Esophagus (tissue), 2 donors: ENCODE measurements at regions not wholly inside any gene's neighbourhood (a gene's known extent, or its start where the extent isn't known, plus 50 kb on each side); places are given as distances from the start of the nearest gene placed in this dataset.

Source experiments
- H3K27ac ChIP-seq, 2 donors: one replicate each; pipeline ENCODE4 v1.5.1; 2013; ENCODE audit warnings: low read depth in 2 of 2, mild to moderate bottlenecking in 2 of 2, inconsistent platforms in 1 of 2, low read length in 1 of 2, moderate library complexity in 1 of 2
- H3K27me3 ChIP-seq, 2 donors: one replicate each; pipeline ENCODE4 v1.6.1; 2013; ENCODE audit warnings: low read length in 2 of 2, control low read depth in 1 of 2, mild to moderate bottlenecking in 1 of 2; ENCODE audit not compliant: insufficient read depth in 2 of 2, control insufficient read depth in 1 of 2
- H3K36me3 ChIP-seq, 2 donors: one replicate each; pipeline ENCODE4 v1.6.1; 2013; ENCODE audit warnings: low read length in 1 of 2; ENCODE audit not compliant: control insufficient read depth in 2 of 2, insufficient read depth in 2 of 2
- H3K4me1 ChIP-seq, 2 donors: one replicate each; pipeline ENCODE4 v1.6.1; 2013; ENCODE audit warnings: low read length in 1 of 2; ENCODE audit not compliant: control insufficient read depth in 2 of 2, insufficient read depth in 2 of 2
- H3K4me3 ChIP-seq, 2 donors: one replicate each; pipeline ENCODE4 v1.5.1; 2013; ENCODE audit warnings: low read length in 2 of 2, mild to moderate bottlenecking in 2 of 2, low read depth in 1 of 2, moderate library complexity in 1 of 2
- H3K9me3 ChIP-seq, 2 donors: one replicate each; pipeline ENCODE4 v1.6.1; 2013; ENCODE audit warnings: mild to moderate bottlenecking in 2 of 2, low read depth in 1 of 2, low read length in 1 of 2, moderate library complexity in 1 of 2; ENCODE audit not compliant: control insufficient read depth in 2 of 2, insufficient read depth in 1 of 2
- WGBS, 2 donors: extraction: QIAGEN DNeasy Blood & Tissue Kit; methylation state at CpG; one replicate each; pipeline ENCODE4 v1.1.7; 2013; 5-methylcytosine and 5-hydroxymethylcytosine counted together
- donor health status: healthy with polysubstance abuse.
- donor health status: Bipolar disorder and iron deficiency.

DNA sequence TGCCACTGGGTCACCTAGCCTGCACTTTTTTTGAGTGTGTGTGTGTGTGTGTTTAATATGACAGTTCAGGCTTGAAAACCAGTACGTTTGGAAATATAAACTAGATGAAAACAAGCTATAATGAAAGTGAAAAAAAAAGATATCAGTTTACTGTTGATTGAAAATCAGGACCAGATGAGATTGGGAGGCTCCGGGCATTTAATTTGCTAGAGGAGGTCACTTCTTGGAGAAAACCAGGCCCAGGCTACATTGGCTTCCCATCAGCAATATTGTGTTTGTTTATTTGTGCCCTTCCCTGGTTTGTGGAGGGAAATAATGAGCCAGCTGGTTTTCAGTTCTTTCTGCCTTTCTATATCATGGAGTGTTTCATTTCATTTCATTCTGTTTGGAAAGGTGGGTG lies 246.6 kb upstream of the JAG1 start:
- Histone ChIP-seq H3K36me3 (no peaks in the 10 kb centered on the region), H3K27me3 (no peaks in the 10 kb centered on the region), H3K27ac (no peak overlapping the region), H3K4me1 (peaks cover 0 to 4% of the 10 kb centered on the region in 2 donors), H3K4me3 (no peak overlapping the region), H3K9me3 (no peaks in the 10 kb centered on the region)
- WGBS, 2 donors = 70 to 78% methylated on average over 2 of the region's 2 CpGs

DNA sequence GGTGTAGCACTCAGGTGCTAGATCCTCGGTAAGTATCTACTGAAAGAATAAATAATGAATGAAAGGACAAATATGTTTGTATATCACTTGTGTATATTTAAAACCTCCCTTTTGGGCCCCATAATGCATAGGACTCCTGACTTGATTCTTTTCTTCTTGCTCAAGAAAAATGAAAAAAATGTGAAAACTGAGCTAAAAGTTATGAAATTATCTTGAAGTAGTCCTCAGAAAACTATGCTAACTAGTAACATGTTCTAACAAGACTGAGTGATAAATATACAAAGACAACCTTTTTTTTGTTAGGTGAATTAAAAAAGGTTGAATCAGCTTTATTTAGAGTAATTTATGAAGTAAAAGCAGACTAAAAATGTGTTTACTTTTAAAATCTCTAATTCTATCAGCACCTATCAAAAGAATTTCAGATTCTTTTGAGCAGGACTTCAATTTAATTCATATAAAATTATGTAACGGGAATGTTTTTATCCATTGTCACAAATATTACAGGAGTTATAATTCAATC lies 247.8 kb upstream of the JAG1 start:
- Histone ChIP-seq H3K27me3 (no peaks in the 10 kb centered on the region), H3K4me1 (peaks cover 0 to 4% of the 10 kb centered on the region in 2 donors), H3K36me3 (no peaks in the 10 kb centered on the region), H3K4me3 (no peak overlapping the region), H3K27ac (no peak overlapping the region), H3K9me3 (no peaks in the 10 kb centered on the region)
- 83 to 91% methylated on average over 2 of the region's 2 CpGs for WGBS, 2 donors

DNA sequence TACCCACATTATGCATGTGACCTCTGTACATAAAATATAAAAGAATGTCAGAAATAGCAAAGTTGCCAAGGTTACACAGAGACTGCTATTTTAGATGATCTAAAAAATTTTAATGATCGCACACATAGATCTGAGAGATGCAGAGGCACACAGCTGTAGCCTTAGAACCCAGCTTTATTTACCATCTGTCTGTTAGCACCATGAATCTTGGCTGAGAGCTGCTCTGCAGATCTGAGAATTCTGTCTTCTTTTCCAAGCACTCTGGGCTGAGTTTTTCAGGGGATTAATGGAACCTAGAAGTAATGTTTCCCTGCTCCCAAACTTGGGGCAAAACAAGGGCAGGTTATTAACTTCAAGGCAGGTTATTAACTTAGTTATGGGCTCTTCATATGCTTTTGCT lies 248.7 kb upstream of the JAG1 start:
- Histone ChIP-seq H3K4me3 (no peak overlapping the region), H3K27me3 (no peaks in the 10 kb centered on the region), H3K4me1 (peaks cover 0 to 4% of the 10 kb centered on the region in 2 donors), H3K36me3 (no peaks in the 10 kb centered on the region), H3K9me3 (no peaks in the 10 kb centered on the region), H3K27ac (no peak overlapping the region)
- 55 to 68% methylated on average over 1 of the region's 1 CpG for WGBS, 2 donors

DNA sequence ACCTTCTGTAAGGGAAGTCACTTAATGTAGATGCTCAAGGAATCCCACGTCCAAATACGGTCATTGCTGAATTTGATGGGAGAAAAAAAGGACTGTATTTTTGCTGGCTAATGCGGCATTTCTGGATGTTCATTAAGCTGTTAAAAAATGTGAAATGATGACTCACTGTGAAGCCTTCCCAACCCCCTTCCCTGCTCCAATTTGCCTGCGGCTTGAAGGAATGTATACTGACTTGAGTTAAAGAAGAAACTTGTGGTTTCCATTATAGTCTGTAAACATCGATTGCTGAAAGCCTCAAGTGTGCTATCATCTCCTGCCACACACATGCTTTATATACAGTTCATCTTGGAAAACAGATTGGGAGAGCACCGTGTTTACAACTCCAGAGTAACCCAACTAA lies 249.1 kb upstream of the JAG1 start:
- H3K27ac ChIP-seq = no peak overlapping the region
- H3K27me3 ChIP-seq = no peaks in the 10 kb centered on the region
- H3K9me3 ChIP-seq = no peaks in the 10 kb centered on the region
- 31 to 55% methylated on average over 6 of the region's 6 CpGs for WGBS, 2 donors
- no peak overlapping the region for H3K4me3 ChIP-seq
- no peaks in the 10 kb centered on the region for H3K36me3 ChIP-seq
- H3K4me1 ChIP-seq = peaks cover 0 to 4% of the 10 kb centered on the region in 2 donors

DNA sequence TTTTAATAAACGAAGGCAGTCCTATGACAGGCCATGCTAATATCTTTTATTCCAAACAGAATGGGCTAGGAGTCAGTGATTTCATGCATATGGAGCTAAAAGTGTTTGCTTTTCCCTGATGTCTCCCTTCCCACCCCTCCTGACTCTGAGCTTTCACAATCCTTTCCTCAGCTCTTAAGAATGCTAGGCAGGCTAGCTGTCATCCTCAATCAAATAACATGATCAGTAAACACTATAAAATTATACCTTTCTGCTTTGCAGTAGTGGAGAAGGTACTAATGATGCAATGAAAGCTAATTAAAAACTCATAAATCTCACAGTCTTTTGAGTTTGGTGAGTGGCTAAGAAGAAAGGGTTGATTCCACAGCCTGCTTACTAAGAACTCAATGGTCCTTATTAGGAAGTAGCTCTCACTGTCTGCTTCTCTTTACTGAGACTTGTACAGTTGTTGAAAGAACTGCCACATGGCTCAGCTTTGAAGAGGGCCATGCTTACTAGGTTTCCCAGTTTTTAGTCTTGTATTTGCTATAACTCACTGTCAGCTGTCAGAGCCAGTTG lies 250.9 kb upstream of the JAG1 start:
- Histone ChIP-seq H3K4me1 (peaks cover 0 to under 1% of the 10 kb centered on the region in 2 donors), H3K27me3 (no peaks in the 10 kb centered on the region), H3K4me3 (no peak overlapping the region), H3K9me3 (no peaks in the 10 kb centered on the region), H3K27ac (no peak overlapping the region), H3K36me3 (no peaks in the 10 kb centered on the region)
- WGBS, 2 donors = 51 to 69% methylated on average over 1 of the region's 1 CpG

DNA sequence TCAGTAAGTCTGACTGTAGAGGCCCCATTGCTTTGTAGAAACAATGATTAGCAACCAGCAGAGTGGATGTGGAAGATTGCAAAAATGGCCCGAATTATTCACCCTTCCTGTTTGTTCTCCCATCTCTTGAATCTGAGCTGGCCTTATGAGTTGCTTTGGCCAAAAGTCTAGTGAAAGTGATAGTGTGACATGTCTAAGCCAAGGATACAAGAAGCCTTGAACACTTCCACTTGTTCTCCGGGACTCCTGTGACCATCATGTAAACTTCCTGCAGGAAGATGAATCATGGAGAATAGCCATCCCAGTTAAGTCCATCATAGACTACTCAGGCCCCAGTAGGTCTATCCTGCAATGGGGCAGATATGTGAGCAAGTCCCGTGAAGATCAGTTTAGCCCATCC lies 252.0 kb upstream of the JAG1 start:
- no peaks in the 10 kb centered on the region for H3K9me3 ChIP-seq
- H3K4me1 ChIP-seq = no peaks in the 10 kb centered on the region
- no peak overlapping the region for H3K27ac ChIP-seq
- H3K27me3 ChIP-seq = no peaks in the 10 kb centered on the region
- WGBS, 2 donors = 56 to 62% methylated on average over 3 of the region's 3 CpGs
- no peak overlapping the region for H3K4me3 ChIP-seq
- no peaks in the 10 kb centered on the region for H3K36me3 ChIP-seq

DNA sequence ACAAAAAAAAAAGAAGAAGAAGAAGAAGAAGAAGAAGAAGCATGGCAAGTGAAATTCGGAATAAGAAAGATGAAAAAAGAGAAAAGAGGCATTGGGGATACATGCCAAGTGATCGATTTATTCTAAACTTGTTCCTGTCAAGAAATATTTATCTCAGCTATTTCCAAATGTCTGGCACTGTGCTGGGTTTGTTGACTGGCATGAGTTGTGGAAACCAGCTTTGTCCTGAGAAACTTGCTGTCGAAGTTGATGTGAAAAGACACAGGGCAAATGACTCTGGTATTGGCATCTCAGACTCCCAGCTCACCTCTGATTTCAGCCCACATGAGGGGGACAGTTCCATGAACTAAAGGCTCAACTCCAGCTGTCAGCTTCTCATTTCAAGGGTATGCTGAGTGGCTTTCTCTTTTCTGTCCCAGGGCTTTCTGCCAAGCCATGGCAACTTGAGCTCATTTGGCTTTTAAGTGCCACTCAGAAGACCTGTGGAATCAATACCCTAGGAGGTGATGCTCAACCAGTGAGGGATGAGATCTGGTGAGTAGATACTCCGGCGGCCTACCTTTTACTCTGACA lies 253.3 kb upstream of the JAG1 start:
- Histone ChIP-seq H3K4me3 (no peak overlapping the region), H3K27me3 (no peaks in the 10 kb centered on the region), H3K27ac (no peak overlapping the region), H3K4me1 (no peaks in the 10 kb centered on the region), H3K9me3 (no peaks in the 10 kb centered on the region), H3K36me3 (no peaks in the 10 kb centered on the region)
- 82 to 90% methylated on average over 5 of the region's 5 CpGs for WGBS, 2 donors

- H3K4me3 ChIP-seq = no peak overlapping the region
- no peaks in the 10 kb centered on the region for H3K9me3 ChIP-seq
- no peak overlapping the region for H3K27ac ChIP-seq
- no peaks in the 10 kb centered on the region for H3K4me1 ChIP-seq
- 74 to 80% methylated on average over 11 of the region's 11 CpGs for WGBS, 2 donors
- no peaks in the 10 kb centered on the region for H3K27me3 ChIP-seq
- H3K36me3 ChIP-seq = no peaks in the 10 kb centered on the region
These were observed 254.4 kb upstream of the JAG1 start for GRCh38 chr20:10927936-10928840.

GRCh38 chr20:10928841-10929421 lies 255.1 kb upstream of the JAG1 start:
- no peaks in the 10 kb centered on the region for H3K36me3 ChIP-seq
- H3K4me3 ChIP-seq = no peak overlapping the region
- H3K27me3 ChIP-seq = no peaks in the 10 kb centered on the region
- H3K9me3 ChIP-seq = no peaks in the 10 kb centered on the region
- WGBS, 2 donors = 54 to 72% methylated on average over 2 of the region's 2 CpGs
- H3K27ac ChIP-seq = no peak overlapping the region
- no peaks in the 10 kb centered on the region for H3K4me1 ChIP-seq
